SH-SY5Y (cell line): ENCODE measurements at regions not wholly inside any gene's neighbourhood (a gene's known extent, or its start where the extent isn't known, plus 50 kb on each side); places are given as distances from the start of the nearest gene placed in this dataset.

Experiments used
- GATA2 ChIP-seq: IDR thresholded peaks from 2 replicates; pipeline ENCODE4 v1.6.1; 2011; ENCODE audit warnings: mild to moderate bottlenecking, low read depth, low read length
- GATA3 ChIP-seq: IDR thresholded peaks from 2 replicates; pipeline ENCODE4 v1.6.1; 2011; ENCODE audit warnings: low read depth, mild to moderate bottlenecking, low read length, moderate library complexity

DNA sequence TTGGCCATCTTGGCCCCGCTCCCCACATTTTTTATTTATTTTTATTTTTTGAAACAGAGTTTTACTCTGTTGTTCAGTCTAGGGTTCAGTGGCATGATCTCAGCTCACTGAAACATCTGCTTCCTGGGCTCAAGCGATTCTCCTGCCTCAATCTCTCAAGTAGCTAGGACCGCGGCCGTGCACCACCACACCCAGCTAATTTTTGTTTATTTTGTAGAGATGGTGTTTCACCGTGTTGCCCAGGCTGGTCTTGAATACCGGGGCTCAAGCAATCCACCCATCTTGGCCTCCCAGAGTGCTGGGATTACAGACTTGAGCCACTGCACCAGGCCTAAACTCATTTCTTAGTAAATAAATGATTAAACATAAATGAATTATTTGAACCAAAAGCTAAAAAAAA, 322.0 kb upstream of the LCORL start:
- no peak for TF ChIP-seq GATA2
- TF ChIP-seq GATA3, result no peak
